Smooth muscle cell (in vitro differentiated cells): ENCODE measurements at regions not wholly inside any gene's neighbourhood (a gene's known extent, or its start where the extent isn't known, plus 50 kb on each side); places are given as distances from the start of the nearest gene placed in this dataset.

Experiments
- DNase-seq: peaks from one replicate; lab custom pipeline; 2025; ENCODE audit not compliant: unreplicated experiment; lab: John Stamatoyannopoulos, UW
- H2AFZ ChIP-seq: fragments of 200-600 bp; sonication (generic); 2 replicates; pipeline ENCODE4 v1.6.0; 2016; ENCODE audit warnings: antibody characterized with exemption, low read depth, mild to moderate bottlenecking
- H3F3A ChIP-seq: fragments of 200-600 bp; sonication (generic); 2 replicates; pipeline ENCODE4 v1.6.0; 2017; ENCODE audit warnings: antibody characterized with exemption, low read depth
- H3K27ac ChIP-seq: fragments of 200-600 bp; sonication (generic); 2 replicates; pipeline ENCODE4 v1.5.1; 2016; ENCODE audit warnings: low read depth, mild to moderate bottlenecking
- H3K27me3 ChIP-seq: fragments of 200-600 bp; sonication (generic); 2 replicates; pipeline ENCODE4 v1.6.1; 2016; ENCODE audit warnings: low read depth, mild to moderate bottlenecking
- H3K36me3 ChIP-seq: fragments of 200-600 bp; sonication (generic); 2 replicates; pipeline ENCODE4 v1.5.1; 2016; ENCODE audit warnings: low read depth
- H3K4me1 ChIP-seq: fragments of 200-600 bp; sonication (generic); 2 replicates; pipeline ENCODE4 v1.5.1; 2016; ENCODE audit warnings: low read depth
- H3K4me2 ChIP-seq: fragments of 200-600 bp; sonication (generic); 2 replicates; pipeline ENCODE4 v1.6.0; 2016; ENCODE audit warnings: mild to moderate bottlenecking
- H3K4me3 ChIP-seq: fragments of 200-600 bp; sonication (generic); 2 replicates; pipeline ENCODE4 v1.5.1; 2016; ENCODE audit warnings: mild to moderate bottlenecking
- H3K79me2 ChIP-seq: fragments of 200-600 bp; sonication (generic); 2 replicates; pipeline ENCODE4 v1.6.0; 2016; ENCODE audit warnings: low read depth, mild to moderate bottlenecking
- H3K9ac ChIP-seq: fragments of 200-600 bp; sonication (generic); 2 replicates; pipeline ENCODE4 v1.6.0; 2016; ENCODE audit warnings: low read depth
- H3K9me3 ChIP-seq: fragments of 200-600 bp; sonication (generic); replicated peaks from 2 replicates; pipeline ENCODE4 v1.5.1; 2016; ENCODE audit warnings: low read depth
- H4K20me1 ChIP-seq: fragments of 200-600 bp; sonication (generic); 2 replicates; pipeline ENCODE4 v1.6.0; 2016; ENCODE audit warnings: low read depth
- CTCF ChIP-seq: fragments of 200-600 bp; sonication (generic); IDR thresholded peaks from 2 replicates; pipeline ENCODE4 v1.5.1; 2017; ENCODE audit warnings: borderline replicate concordance, mild to moderate bottlenecking, antibody characterized with exemption; ENCODE audit not compliant: insufficient read depth, poor library complexity, severe bottlenecking
- WGBS: methylation state at CpG from one replicate; pipeline ENCODE4 v1.1.7; 2016; ENCODE audit warnings: low lambda C conversion rate; 5-methylcytosine and 5-hydroxymethylcytosine counted together

GRCh38 chr6:44660561-44661220 lies 273.2 kb downstream of the CDC5L start:
- no peak for TF ChIP-seq CTCF
- 38% methylated on average over 9 of the region's 9 CpGs for WGBS
- Histone ChIP-seq H3K27me3 (no peaks in the 10 kb centered on the region), H3K27ac (peak overlapping the region; percentile 86), H4K20me1 (no peaks in the 10 kb centered on the region), H3K9ac (no peak overlapping the region), H3F3A (peaks cover 26% of the 10 kb centered on the region), H3K4me2 (peak overlapping the region; percentile 47), H3K36me3 (no peaks in the 10 kb centered on the region), H3K4me3 (no peak overlapping the region), H2AFZ (no peak overlapping the region), H3K79me2 (no peaks in the 10 kb centered on the region), H3K9me3 (no peaks in the 10 kb centered on the region), H3K4me1 (peaks cover 43% of the 10 kb centered on the region)
- no peak for DNase-seq

GRCh38 chr6:44661221-44662008 lies 273.9 kb downstream of the CDC5L start:
- peak overlapping the region; percentile 86 for H3K27ac ChIP-seq
- no peaks in the 10 kb centered on the region for H3K36me3 ChIP-seq
- no peak overlapping the region for H3K9ac ChIP-seq
- H3K4me2 ChIP-seq, result peak overlapping the region; percentile 47
- H3K79me2 ChIP-seq, result no peaks in the 10 kb centered on the region
- H2AFZ ChIP-seq, result no peak overlapping the region
- H3K4me3 ChIP-seq, result no peak overlapping the region
- no peak for TF ChIP-seq CTCF
- H3F3A ChIP-seq, result peaks cover 33% of the 10 kb centered on the region
- no peak for DNase-seq
- WGBS, result 66% methylated on average over 7 of the region's 7 CpGs
- no peaks in the 10 kb centered on the region for H3K9me3 ChIP-seq
- no peaks in the 10 kb centered on the region for H3K27me3 ChIP-seq
- no peaks in the 10 kb centered on the region for H4K20me1 ChIP-seq
- H3K4me1 ChIP-seq, result peaks cover 45% of the 10 kb centered on the region

GRCh38 chr6:44662461-44663121 lies 275.1 kb downstream of the CDC5L start:
- peaks cover 42% of the 10 kb centered on the region for H3F3A ChIP-seq
- no peaks in the 10 kb centered on the region for H3K36me3 ChIP-seq
- no peak for DNase-seq
- H3K4me2 ChIP-seq, result peak overlapping the region; percentile 47
- no peaks in the 10 kb centered on the region for H4K20me1 ChIP-seq
- peak overlapping the region; percentile 86 for H3K27ac ChIP-seq
- H3K9me3 ChIP-seq, result no peaks in the 10 kb centered on the region
- no peak overlapping the region for H3K9ac ChIP-seq
- no peak overlapping the region for H3K4me3 ChIP-seq
- peaks cover 56% of the 10 kb centered on the region for H3K4me1 ChIP-seq
- no peaks in the 10 kb centered on the region for H3K27me3 ChIP-seq
- WGBS, result 45% methylated on average over 13 of the region's 13 CpGs
- no peaks in the 10 kb centered on the region for H3K79me2 ChIP-seq
- no peak for TF ChIP-seq CTCF
- H2AFZ ChIP-seq, result no peak overlapping the region
